ENCODE measurements at regions not wholly inside any gene's neighbourhood (a gene's known extent, or its start where the extent isn't known, plus 50 kb on each side); places are given as distances from the start of the nearest gene placed in this dataset.
"Not testable (repeated sequence)": the region's sequence is repeated elsewhere in the genome, so short reads cannot be mapped to it uniquely, and the experiment has no call there.

- no peak for DNase-seq
Measured at GRCh38 chr11:42779555-42779954, 532.2 kb upstream of the API5 start.

GRCh38 chr11:42786981-42787380 is 524.8 kb upstream of the API5 start:
- no peak for DNase-seq

GRCh38 chr11:42795483-42795882 is 516.3 kb upstream of the API5 start:
- DNase-seq: not testable (repeated sequence)

- DNase-seq: no peak
Measured at GRCh38 chr11:42800041-42800440, 511.8 kb upstream of the API5 start.

GRCh38 chr11:42802201-42802899 is 509.4 kb upstream of the API5 start:
- DNase-seq: no peak

GRCh38 chr11:42806191-42806590 is 505.6 kb upstream of the API5 start:
- peak; percentile 52 for DNase-seq

- DNase-seq: no peak
Measured at GRCh38 chr11:42812361-42812760, 499.4 kb upstream of the API5 start.

GRCh38 chr11:42812960-42813359 is 498.8 kb upstream of the API5 start:
- no peak for DNase-seq

- DNase-seq: no peak
Measured at GRCh38 chr11:42816471-42816870, 495.3 kb upstream of the API5 start.

GRCh38 chr11:42819126-42819525 is 492.7 kb upstream of the API5 start:
- no peak for DNase-seq

GRCh38 chr11:42822188-42822587 is 489.6 kb upstream of the API5 start:
- DNase-seq: not testable (repeated sequence)

- no peak for DNase-seq
Measured at GRCh38 chr11:42823546-42823945, 488.2 kb upstream of the API5 start.

GRCh38 chr11:42824067-42824466 is 487.7 kb upstream of the API5 start:
- no peak for DNase-seq

GRCh38 chr11:42825598-42825997 is 486.2 kb upstream of the API5 start:
- no peak for DNase-seq

GRCh38 chr11:42827845-42828244 is 484.0 kb upstream of the API5 start:
- no peak for DNase-seq

GRCh38 chr11:42837994-42838393 is 473.8 kb upstream of the API5 start:
- DNase-seq: peak; percentile 30

- no peak for DNase-seq
Measured at GRCh38 chr11:42840176-42840829, 471.5 kb upstream of the API5 start.

- no peak for DNase-seq
Measured at GRCh38 chr11:42840860-42841259, 470.9 kb upstream of the API5 start.

GRCh38 chr11:42841556-42841955 is 470.2 kb upstream of the API5 start:
- DNase-seq: no peak

- no peak for DNase-seq
Measured at GRCh38 chr11:42849362-42849761, 462.4 kb upstream of the API5 start.

- DNase-seq: no peak
Measured at GRCh38 chr11:42857344-42857743, 454.5 kb upstream of the API5 start.

GRCh38 chr11:42870480-42870879 is 441.3 kb upstream of the API5 start:
- no peak for DNase-seq

GRCh38 chr11:42873800-42874405 is 437.9 kb upstream of the API5 start:
- not testable (repeated sequence) for DNase-seq

- not testable (repeated sequence) for DNase-seq
Measured at GRCh38 chr11:42881335-42881734, 430.5 kb upstream of the API5 start.
